ENCODE measurements at regions not wholly inside any gene's neighbourhood (a gene's known extent, or its start where the extent isn't known, plus 50 kb on each side); places are given as distances from the start of the nearest gene placed in this dataset.

DNA sequence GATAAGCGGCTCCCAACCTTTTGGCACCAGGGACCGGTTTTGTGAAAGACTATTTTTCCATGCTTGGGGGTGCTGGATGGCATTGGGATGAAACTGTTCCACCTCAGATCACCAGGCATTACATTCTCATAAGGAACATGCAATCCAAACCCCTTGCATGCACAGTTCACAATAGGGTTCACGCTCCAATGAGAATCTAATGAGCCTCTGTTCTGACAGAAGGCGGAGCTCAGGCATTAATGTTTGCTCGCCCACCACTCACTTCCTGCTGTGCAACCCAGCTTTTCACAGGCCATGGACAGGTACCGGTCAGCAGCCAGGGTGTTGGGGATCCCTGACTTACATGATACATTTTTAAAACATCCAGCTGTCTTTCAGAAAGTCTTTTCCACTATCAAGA, 187.3 kb downstream of the SLC39A8 start:
- Histone ChIP-seq H3K27ac (ENCODE audit: insufficient read depth, low read length) (no peak overlapping the region), H2BK15ac (ENCODE audit: low read depth, low read length) (no peak overlapping the region), H4K20me1 (ENCODE audit: insufficient read depth, low read length) (no peaks in the 10 kb centered on the region), H3K23ac (ENCODE audit: low read depth, low read length) (no peak overlapping the region), H2BK120ac (ENCODE audit: low read depth, low read length) (no peak overlapping the region), H3K9me3 (ENCODE audit: control insufficient read depth, insufficient read depth, low read length) (peaks cover 4% of the 10 kb centered on the region; the same call in 1 of the 2 replicates), H2BK20ac (ENCODE audit: low read depth, low read length) (no peak overlapping the region), H3K56ac (ENCODE audit: extremely low read depth, insufficient read depth, low read length) (no peak overlapping the region), H3K4me1 (ENCODE audit: control insufficient read depth, insufficient read depth, low read length) (no peaks in the 10 kb centered on the region), H4K8ac (ENCODE audit: low read depth in 2 of 2, low read length in 2 of 2) (no peak overlapping the region), H3K14ac (replicated peaks; ENCODE audit: low read depth, low read length) (no peak overlapping the region), H2AK5ac (ENCODE audit: low read depth, low read length) (no peak overlapping the region), H3K27me3 (ENCODE audit: control insufficient read depth, insufficient read depth, low read length) (no peaks in the 10 kb centered on the region), H4K5ac (ENCODE audit: low read depth, low read length) (no peak overlapping the region), H3K4ac (ENCODE audit: low read depth, low read length) (no peak overlapping the region), H3K4me3 (ENCODE audit: insufficient read depth, low read depth, low read length) (no peak overlapping the region), H3K18ac (ENCODE audit: low read depth, low read length) (no peak overlapping the region), H2BK5ac (ENCODE audit: low read depth, low read length, poor library complexity, severe bottlenecking) (no peak overlapping the region), H3K9me1 (ENCODE audit: insufficient read depth, low read length) (no peaks in the 10 kb centered on the region), H3K36me3 (ENCODE audit: control insufficient read depth, insufficient read depth, low read length) (no peaks in the 10 kb centered on the region), H3K4me2 (ENCODE audit: low read depth, low read length) (no peak overlapping the region), H4K91ac (ENCODE audit: insufficient read depth, low read depth, low read length) (no peak overlapping the region), H3K9ac (ENCODE audit: low read depth, low read length) (no peak overlapping the region), H3K79me1 (ENCODE audit: low read depth in 1 of 2, low read length in 2 of 2) (no peaks in the 10 kb centered on the region), H2AK9ac (replicated peaks; ENCODE audit: low read depth, low read length, poor library complexity) (no peak overlapping the region), H2AFZ (replicated peaks; ENCODE audit: low read length, poor library complexity) (no peak overlapping the region)
- in situ Hi-C loops (cut with MboI; ENCODE audit: low sequenced_read_pairs), result no loop called here
- BruUV-seq (replicated peaks), result no TSS peak
- ChIA-PET CTCF (no interaction called here), POLR2A (ENCODE audit: unreplicated experiment) (no interaction called here)
- dilution Hi-C loops (cut with HindIII; ENCODE audit: low sequenced_read_pairs, unreplicated experiment), result no loop called here
- ATAC-seq (ENCODE audit: low read depth) (no peak), DNase-seq (no peak)
- 63% methylated on average over 3 of the region's 6 CpGs; no CpG with 5 or more reads in 1 of the 2 experiments for WGBS, 2 experiments (ENCODE audit: extremely low coverage in 2 of 2, insufficient read length in 1 of 2)
- intact Hi-C loops (cut with micrococcal nuclease), result no loop called here
- TF ChIP-seq POLR2A (IDR thresholded peaks at IDR 0.05; ENCODE audit: low read depth, low read length) (no peak), MAZ (IDR thresholded peaks at IDR 0.05; ENCODE audit: borderline replicate concordance, low read depth, low read length) (no peak), MAFK (IDR thresholded peaks at IDR 0.05; ENCODE audit: low read depth, low read length) (no peak), CHD1 (IDR thresholded peaks at IDR 0.05; ENCODE audit: low read depth, low read length) (no peak), RCOR1 (IDR thresholded peaks at IDR 0.05; ENCODE audit: insufficient replicate concordance, low read length) (no peak), SMC3 (IDR thresholded peaks at IDR 0.05; ENCODE audit: low read depth, low read length) (no peak), BHLHE40 (IDR thresholded peaks at IDR 0.05; ENCODE audit: low read depth, low read length) (no peak), MXI1 (IDR thresholded peaks at IDR 0.05; ENCODE audit: borderline replicate concordance, low read depth, low read length) (no peak), RFX5 (IDR thresholded peaks at IDR 0.05; ENCODE audit: low read depth, low read length) (no peak), NFE2L2 (IDR thresholded peaks at IDR 0.05; ENCODE audit: low read depth, low read length) (no peak), FOS (IDR thresholded peaks at IDR 0.05; ENCODE audit: low read depth, low read length) (no peak), RAD21 (IDR thresholded peaks at IDR 0.05; ENCODE audit: low read length) (no peak), CEBPB (IDR thresholded peaks at IDR 0.05; ENCODE audit: low read depth, low read length) (no peak)
- TF ChIP-seq, protein P1, sequence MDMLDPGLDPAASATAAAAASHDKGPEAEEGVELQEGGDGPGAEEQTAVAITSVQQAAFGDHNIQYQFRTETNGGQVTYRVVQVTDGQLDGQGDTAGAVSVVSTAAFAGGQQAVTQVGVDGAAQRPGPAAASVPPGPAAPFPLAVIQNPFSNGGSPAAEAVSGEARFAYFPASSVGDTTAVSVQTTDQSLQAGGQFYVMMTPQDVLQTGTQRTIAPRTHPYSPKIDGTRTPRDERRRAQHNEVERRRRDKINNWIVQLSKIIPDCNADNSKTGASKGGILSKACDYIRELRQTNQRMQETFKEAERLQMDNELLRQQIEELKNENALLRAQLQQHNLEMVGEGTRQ (IDR thresholded peaks at IDR 0.05; ENCODE audit: low read depth, low read length), result no peak
- TF ChIP-seq, protein P2, sequence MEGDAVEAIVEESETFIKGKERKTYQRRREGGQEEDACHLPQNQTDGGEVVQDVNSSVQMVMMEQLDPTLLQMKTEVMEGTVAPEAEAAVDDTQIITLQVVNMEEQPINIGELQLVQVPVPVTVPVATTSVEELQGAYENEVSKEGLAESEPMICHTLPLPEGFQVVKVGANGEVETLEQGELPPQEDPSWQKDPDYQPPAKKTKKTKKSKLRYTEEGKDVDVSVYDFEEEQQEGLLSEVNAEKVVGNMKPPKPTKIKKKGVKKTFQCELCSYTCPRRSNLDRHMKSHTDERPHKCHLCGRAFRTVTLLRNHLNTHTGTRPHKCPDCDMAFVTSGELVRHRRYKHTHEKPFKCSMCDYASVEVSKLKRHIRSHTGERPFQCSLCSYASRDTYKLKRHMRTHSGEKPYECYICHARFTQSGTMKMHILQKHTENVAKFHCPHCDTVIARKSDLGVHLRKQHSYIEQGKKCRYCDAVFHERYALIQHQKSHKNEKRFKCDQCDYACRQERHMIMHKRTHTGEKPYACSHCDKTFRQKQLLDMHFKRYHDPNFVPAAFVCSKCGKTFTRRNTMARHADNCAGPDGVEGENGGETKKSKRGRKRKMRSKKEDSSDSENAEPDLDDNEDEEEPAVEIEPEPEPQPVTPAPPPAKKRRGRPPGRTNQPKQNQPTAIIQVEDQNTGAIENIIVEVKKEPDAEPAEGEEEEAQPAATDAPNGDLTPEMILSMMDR (conservative IDR thresholded peaks at IDR 0.05; ENCODE audit: low read depth, low read length), result no peak
- TF ChIP-seq, protein P3, sequence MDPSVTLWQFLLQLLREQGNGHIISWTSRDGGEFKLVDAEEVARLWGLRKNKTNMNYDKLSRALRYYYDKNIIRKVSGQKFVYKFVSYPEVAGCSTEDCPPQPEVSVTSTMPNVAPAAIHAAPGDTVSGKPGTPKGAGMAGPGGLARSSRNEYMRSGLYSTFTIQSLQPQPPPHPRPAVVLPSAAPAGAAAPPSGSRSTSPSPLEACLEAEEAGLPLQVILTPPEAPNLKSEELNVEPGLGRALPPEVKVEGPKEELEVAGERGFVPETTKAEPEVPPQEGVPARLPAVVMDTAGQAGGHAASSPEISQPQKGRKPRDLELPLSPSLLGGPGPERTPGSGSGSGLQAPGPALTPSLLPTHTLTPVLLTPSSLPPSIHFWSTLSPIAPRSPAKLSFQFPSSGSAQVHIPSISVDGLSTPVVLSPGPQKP (IDR thresholded peaks at IDR 0.05; ENCODE audit: borderline replicate concordance, low read depth, low read length), result no peak
